GM19324 (cell line): ENCODE measurements at regions not wholly inside any gene's neighbourhood (a gene's known extent, or its start where the extent isn't known, plus 50 kb on each side); places are given as distances from the start of the nearest gene placed in this dataset.

Experiments
- ATAC-seq: cut with Tn5 transposase; IDR thresholded peaks from one replicate; pipeline ENCODE4 v1.9.1; 2021; ENCODE audit warnings: mild to moderate bottlenecking, moderate library complexity; ENCODE audit not compliant: unreplicated experiment, low FRiP score

DNA sequence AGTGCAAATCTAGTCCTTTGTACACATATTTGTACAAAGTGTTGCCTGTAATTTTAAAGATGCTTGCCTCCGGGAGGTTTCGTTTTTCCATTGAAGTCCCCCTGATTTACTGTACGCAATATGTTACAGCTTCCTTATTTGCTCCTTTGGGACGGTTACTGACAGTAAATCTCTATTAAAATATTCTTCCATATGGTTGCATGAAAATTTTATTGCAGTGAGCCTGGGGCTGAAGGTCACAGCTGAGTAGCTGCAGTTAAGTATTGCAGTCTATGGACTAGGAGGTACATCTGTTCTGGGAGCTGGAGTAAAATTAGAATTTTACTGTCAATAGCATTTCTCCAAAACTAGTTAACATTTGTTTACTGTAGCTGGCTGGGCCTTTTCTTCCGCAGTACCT, 119.2 kb downstream of the ETAA1 start:
- ATAC-seq, result no peak

DNA sequence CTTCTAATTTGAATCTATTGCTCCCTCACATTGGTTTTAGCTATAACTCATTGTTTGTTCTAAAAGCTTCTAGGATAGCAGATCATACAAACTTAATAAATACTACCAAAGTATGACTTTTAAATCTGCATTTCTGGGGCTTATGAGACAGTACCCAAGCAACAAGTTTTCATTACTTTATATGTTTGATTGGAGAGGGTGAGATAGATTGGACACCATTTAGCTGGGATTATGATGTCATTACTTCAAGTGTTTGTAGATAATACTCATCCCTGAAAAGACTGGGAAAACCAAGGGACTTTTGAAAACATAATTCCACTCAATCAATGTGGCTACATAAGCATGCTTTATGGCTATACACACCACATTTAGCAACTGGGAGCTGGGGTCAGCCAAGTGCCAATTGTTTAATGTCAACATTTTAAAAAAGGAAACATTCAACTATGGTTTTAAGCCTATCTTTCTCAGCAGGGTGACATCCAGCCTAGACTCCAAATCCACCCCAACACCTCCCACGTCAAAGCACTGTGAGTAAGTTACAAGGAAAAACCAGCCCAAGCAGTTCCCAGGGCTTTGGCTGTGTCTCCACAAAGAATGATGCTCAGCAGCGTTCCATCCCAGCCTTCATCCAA, 119.9 kb downstream of the ETAA1 start:
- ATAC-seq, result no peak

DNA sequence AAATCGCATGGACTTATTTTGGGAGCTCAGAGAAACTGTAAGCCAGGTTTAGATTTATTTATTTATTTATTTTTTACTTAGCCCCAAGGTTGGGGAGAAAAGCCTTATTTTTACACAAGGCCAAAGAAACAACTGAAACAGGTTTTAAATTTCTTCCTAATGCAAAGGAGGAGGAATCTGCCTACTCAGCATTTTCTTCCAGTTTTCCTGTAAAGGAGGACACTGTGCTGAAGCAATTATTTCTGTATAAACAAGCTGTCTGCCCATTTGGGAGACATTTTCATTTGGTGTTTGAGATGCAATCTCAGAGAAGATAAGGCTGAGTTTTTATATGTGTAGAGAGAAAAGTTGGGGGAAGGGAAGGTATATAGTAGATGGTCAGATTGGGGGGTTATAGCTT, 125.0 kb downstream of the ETAA1 start:
- no peak for ATAC-seq

- no peak for ATAC-seq
Observed at GRCh38 chr2:67524213-67524612, 127.1 kb downstream of the ETAA1 start.

- ATAC-seq, result no peak
Observed at GRCh38 chr2:67524777-67525176, 127.6 kb downstream of the ETAA1 start.

DNA sequence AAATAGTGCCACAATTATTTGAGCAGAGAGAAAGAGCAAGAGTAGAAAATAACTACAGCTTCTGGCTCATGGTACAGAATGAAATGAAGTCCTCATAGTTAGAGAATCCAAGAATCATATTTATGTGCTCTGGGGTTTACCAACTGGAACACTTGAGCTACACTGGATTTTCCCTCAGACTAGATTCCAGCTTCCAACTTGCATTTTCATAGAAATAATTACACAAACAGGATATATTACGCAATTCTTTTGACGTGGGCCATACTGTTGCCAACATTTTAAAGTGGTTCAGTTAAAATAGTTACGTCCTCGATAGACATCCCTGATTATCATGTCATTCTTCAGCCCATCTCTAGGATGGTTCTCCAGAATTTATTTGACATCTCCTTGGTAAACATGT, 129.2 kb downstream of the ETAA1 start:
- ATAC-seq, result no peak

DNA sequence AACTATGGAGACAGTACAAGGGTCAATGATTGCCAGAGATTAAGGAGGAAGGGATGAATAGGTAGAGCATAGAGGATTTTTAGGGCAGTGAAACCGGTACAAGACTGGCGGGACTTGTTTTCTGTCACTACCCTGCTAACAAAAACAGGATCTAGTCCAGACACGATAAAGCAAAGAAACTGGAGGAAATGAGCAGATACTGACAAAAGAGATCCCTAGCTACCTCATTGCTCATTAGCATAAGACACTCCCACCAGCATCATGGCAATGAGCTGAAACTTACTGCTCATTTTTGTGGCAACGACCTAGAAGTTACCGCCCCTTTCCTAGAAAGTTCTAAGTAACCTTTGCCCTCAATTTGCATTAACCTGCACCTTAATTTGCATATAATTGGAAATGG, 131.2 kb downstream of the ETAA1 start:
- ATAC-seq, result no peak

DNA sequence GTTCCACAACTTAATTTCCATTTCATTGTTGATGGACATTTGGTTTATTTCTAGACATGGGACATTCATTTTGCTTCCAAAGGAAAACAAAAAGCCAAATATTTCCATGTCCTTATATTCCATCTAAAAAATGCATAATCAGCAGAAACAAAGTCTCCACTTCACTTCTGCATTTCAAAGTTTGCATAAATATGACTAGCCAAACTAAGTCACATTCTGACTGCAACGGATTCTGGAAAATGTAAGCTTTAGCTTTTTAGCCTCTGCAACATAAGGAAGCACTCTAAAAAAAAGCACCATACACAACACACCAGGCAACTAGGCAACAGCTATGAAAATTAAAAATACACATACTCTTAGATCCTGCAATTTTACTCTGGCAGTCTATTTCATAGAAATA, 135.3 kb downstream of the ETAA1 start:
- no peak for ATAC-seq

DNA sequence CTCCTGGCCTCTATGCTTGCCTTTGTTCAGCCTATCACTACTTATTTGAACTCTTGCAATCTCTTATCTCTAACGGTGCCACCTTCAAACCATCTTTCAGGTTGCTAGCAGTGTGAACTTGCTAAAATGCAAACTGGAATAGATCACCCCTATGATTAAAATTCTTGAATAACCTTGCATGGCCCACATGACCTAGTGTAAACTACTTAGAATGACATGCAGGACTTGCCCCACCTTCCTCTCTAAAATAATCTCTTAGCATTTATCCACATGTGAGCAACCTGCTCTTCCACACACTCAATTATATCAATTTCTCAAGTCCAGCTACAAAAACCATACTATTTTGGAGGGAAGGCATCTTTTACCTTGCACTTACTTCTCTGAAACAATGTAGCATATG, 137.6 kb downstream of the ETAA1 start:
- no peak for ATAC-seq

GRCh38 chr2:67540962-67541361, 143.8 kb downstream of the ETAA1 start:
- ATAC-seq, result no peak

GRCh38 chr2:67544286-67544685, 147.2 kb downstream of the ETAA1 start:
- ATAC-seq, result no peak

- no peak for ATAC-seq
Observed at GRCh38 chr2:67548317-67549201, 151.4 kb downstream of the ETAA1 start.

- no peak for ATAC-seq
Observed at GRCh38 chr2:67559156-67559555, 162.0 kb downstream of the ETAA1 start.

DNA sequence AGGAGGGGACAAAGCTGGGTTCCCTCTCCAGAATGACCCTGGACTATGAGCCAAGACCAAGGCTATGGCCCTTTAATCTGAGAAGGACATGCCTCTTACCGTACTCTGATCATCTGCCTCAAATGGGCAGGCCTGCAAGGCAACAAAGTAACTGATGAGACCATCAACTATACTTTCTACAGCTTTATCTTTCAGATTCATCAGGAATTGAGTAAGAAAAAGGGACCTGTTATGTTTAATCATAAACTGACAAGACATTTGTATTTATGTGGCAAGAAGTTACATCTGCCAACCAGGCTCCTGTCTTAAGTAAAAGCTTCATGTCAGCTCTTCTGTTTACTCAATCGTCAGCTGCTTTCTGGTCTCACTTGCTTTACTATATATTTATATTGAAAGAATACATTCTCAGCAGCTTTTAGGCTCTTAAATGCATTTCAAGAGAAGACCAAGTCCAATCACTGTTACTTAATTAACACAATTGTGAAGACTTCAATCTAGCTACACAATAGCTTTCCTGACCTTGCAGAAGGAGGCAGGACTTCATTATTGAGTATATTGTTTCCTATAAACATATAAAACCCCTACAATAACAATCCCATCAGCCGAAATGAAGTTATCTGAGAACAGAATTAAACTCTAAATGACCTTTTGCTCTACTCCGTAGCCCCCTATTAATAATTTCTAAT, 163.8 kb downstream of the ETAA1 start:
- ATAC-seq, result no peak

- no peak for ATAC-seq
Observed at GRCh38 chr2:67561457-67561965, 164.4 kb downstream of the ETAA1 start.

GRCh38 chr2:67564076-67564475, 166.9 kb downstream of the ETAA1 start:
- no peak for ATAC-seq

GRCh38 chr2:67564626-67565025, 167.5 kb downstream of the ETAA1 start:
- no peak for ATAC-seq

DNA sequence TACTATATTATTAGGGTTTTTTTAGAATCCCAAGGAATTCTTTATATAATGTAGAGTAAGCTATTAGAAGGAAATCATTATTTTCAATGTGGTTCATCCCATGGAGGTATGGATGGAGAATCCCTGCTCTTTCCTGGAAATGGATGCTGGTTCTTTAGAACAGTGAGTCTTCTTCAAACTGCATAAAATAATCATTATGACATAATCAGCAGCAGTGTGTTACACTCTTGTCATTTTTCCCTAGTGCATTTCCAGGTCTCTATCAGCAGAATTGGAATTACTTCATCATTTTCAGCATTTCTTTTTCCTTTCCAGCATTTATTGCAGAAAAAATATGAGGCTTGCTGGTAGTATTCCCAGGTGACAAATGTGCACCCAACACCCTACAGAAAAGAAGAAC, 168.1 kb downstream of the ETAA1 start:
- ATAC-seq, result no peak

DNA sequence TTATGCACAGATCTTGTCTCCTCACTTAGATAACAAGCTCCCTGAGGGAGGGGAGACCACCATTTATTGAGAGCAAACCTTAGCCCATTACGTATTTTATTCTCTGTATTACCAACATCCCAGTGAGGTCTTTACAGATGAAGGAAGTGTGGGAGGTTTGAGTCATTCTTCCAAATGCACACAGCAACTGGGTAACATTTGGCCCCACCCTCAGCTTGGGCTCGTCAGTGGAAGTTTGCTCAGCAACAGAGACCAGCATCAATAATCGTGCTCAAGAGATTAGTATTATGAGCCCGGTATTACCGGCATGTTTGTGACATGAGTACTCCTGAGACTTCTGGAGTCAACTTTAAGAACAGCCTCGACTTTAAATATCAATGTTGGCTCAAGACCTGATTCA, 168.6 kb downstream of the ETAA1 start:
- no peak for ATAC-seq

- no peak for ATAC-seq
Observed at GRCh38 chr2:67566285-67566684, 169.2 kb downstream of the ETAA1 start.

- ATAC-seq, result no peak
Observed at GRCh38 chr2:67566958-67567635, 170.0 kb downstream of the ETAA1 start.
